ENCODE measurements at regions not wholly inside any gene's neighbourhood (a gene's known extent, or its start where the extent isn't known, plus 50 kb on each side); places are given as distances from the start of the nearest gene placed in this dataset.

DNA sequence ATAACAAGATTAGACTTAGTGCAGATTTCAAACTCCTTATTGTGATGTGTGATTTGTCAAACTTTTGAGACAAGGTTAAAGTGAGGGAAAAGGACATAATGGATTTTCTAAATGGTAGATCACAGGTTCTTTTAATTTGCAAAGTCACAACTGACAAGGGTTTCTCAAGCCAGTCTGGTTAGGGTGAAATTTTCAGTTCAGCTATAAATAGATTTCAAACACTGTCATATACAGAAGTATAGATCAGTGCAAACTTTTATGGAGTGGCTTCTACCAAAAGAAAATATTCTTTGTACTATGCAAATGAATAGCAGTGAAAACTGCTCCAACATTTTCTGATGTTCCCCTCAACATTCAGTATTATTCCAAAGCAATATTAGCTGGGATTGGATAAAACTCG is 337.1 kb upstream of the MAN1A1 start:
- intact Hi-C loops (cut with DNase I), result no loop called here
- Histone ChIP-seq H3K36me3 (ENCODE audit: control insufficient read depth in 2 of 3, insufficient read depth in 3 of 3, low read length in 3 of 3) (no peaks in the 10 kb centered on the region), H3K9ac (ENCODE audit: low read length in 3 of 3) (no peak overlapping the region), H3K27me3 (ENCODE audit: control insufficient read depth, insufficient read depth, low read length) (no peaks in the 10 kb centered on the region), H3K4me1 (ENCODE audit: control insufficient read depth in 2 of 3, insufficient read depth in 2 of 3, low read depth in 1 of 3, low read length in 3 of 3) (no peaks in the 10 kb centered on the region), H3K9me3 (ENCODE audit: control insufficient read depth in 2 of 3, insufficient read depth in 1 of 3, low read length in 3 of 3) (no peaks in the 10 kb centered on the region), H3K4me3 (ENCODE audit: low read length in 3 of 3) (no peak overlapping the region), H3K27ac (ENCODE audit: low read depth in 2 of 2, low read length in 2 of 2) (no peak overlapping the region)
- DNase-seq (no peak), FAIRE-seq (no peak)
- TF ChIP-seq, protein P1, sequence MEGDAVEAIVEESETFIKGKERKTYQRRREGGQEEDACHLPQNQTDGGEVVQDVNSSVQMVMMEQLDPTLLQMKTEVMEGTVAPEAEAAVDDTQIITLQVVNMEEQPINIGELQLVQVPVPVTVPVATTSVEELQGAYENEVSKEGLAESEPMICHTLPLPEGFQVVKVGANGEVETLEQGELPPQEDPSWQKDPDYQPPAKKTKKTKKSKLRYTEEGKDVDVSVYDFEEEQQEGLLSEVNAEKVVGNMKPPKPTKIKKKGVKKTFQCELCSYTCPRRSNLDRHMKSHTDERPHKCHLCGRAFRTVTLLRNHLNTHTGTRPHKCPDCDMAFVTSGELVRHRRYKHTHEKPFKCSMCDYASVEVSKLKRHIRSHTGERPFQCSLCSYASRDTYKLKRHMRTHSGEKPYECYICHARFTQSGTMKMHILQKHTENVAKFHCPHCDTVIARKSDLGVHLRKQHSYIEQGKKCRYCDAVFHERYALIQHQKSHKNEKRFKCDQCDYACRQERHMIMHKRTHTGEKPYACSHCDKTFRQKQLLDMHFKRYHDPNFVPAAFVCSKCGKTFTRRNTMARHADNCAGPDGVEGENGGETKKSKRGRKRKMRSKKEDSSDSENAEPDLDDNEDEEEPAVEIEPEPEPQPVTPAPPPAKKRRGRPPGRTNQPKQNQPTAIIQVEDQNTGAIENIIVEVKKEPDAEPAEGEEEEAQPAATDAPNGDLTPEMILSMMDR (IDR thresholded peaks at IDR 0.05; ENCODE audit: borderline replicate concordance, extremely low read depth, insufficient read depth), result no peak

DNA sequence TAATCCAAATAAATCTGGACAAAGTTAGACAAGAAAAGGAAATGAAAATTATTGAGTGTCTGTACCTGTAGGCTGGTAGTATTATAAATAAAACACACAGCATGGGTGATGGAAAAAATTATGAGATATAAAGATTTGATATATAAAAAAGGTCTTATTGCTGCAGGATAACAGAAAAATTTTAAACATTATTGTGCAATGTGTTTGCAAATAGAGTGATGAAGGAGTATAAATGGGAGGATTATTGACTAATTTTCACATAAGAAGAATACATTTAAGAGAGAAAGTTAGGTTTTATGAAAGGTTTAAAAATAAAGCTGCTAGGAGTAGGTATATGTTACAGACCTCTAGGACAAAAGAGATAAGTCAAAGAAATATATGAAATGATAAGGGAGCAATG is 336.7 kb upstream of the MAN1A1 start:
- H3K4me3 ChIP-seq (ENCODE audit: low read length in 3 of 3), result no peak overlapping the region
- H3K27me3 ChIP-seq (ENCODE audit: control insufficient read depth, insufficient read depth, low read length), result no peaks in the 10 kb centered on the region
- FAIRE-seq, result no peak
- no peaks in the 10 kb centered on the region for H3K36me3 ChIP-seq (ENCODE audit: control insufficient read depth in 2 of 3, insufficient read depth in 3 of 3, low read length in 3 of 3)
- H3K9ac ChIP-seq (ENCODE audit: low read length in 3 of 3), result no peak overlapping the region
- intact Hi-C loops (cut with DNase I), result no loop called here
- no peaks in the 10 kb centered on the region for H3K9me3 ChIP-seq (ENCODE audit: control insufficient read depth in 2 of 3, insufficient read depth in 1 of 3, low read length in 3 of 3)
- no peak for DNase-seq
- TF ChIP-seq, protein P1 (IDR thresholded peaks at IDR 0.05; ENCODE audit: borderline replicate concordance, extremely low read depth, insufficient read depth), result no peak
- H3K4me1 ChIP-seq (ENCODE audit: control insufficient read depth in 2 of 3, insufficient read depth in 2 of 3, low read depth in 1 of 3, low read length in 3 of 3), result no peaks in the 10 kb centered on the region
- no peak overlapping the region for H3K27ac ChIP-seq (ENCODE audit: low read depth in 2 of 2, low read length in 2 of 2)

DNA sequence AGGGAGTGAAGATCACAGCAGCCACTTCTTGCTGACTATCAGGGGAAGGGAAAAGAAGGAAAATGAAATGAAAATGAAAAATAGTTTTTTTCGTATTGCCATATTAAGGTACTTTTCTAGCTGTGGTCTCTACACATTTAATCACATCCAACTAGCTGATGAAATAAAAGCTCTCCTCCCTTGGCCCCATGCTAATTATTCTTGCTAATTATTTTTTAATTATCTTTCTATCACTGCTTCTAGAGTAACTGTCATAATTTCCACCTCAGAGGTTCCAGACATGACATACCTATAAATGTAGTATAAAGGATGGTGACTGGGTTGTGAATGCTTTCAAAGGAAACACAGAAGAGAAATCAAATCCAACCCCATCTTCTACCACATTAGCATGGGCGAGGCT is 334.1 kb upstream of the MAN1A1 start:
- H3K27me3 ChIP-seq (ENCODE audit: control insufficient read depth, insufficient read depth, low read length), result no peaks in the 10 kb centered on the region
- H3K9ac ChIP-seq (ENCODE audit: low read length in 3 of 3), result no peak overlapping the region
- TF ChIP-seq, protein P1 (IDR thresholded peaks at IDR 0.05; ENCODE audit: borderline replicate concordance, extremely low read depth, insufficient read depth), result no peak
- no peaks in the 10 kb centered on the region for H3K36me3 ChIP-seq (ENCODE audit: control insufficient read depth in 2 of 3, insufficient read depth in 3 of 3, low read length in 3 of 3)
- no peak overlapping the region for H3K4me3 ChIP-seq (ENCODE audit: low read length in 3 of 3)
- no peaks in the 10 kb centered on the region for H3K9me3 ChIP-seq (ENCODE audit: control insufficient read depth in 2 of 3, insufficient read depth in 1 of 3, low read length in 3 of 3)
- H3K4me1 ChIP-seq (ENCODE audit: control insufficient read depth in 2 of 3, insufficient read depth in 2 of 3, low read depth in 1 of 3, low read length in 3 of 3), result no peaks in the 10 kb centered on the region
- no peak for FAIRE-seq
- intact Hi-C loops (cut with DNase I), result no loop called here
- H3K27ac ChIP-seq (ENCODE audit: low read depth in 2 of 2, low read length in 2 of 2), result no peak overlapping the region
- no peak for DNase-seq

DNA sequence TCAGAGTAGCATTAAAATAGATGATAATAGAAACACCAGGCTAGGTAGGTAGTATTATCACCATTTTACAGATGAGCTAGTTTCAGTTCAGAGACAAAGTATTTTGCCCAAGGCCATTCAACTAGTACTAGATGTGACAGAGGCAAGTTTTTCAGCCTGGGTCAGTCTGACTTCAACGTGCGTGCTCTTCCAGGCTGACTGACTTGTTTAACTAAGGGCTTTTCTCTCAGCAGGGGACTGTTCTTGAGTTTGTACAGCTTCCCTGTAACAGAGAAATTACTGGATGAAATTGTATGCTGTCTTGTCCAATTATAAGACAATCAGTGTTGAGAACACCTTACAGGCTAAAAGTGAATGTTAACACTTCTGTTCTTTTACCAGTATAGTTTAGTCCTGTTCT is 333.5 kb upstream of the MAN1A1 start:
- Histone ChIP-seq H3K9me3 (ENCODE audit: control insufficient read depth in 2 of 3, insufficient read depth in 1 of 3, low read length in 3 of 3) (no peaks in the 10 kb centered on the region), H3K9ac (ENCODE audit: low read length in 3 of 3) (no peak overlapping the region), H3K4me3 (ENCODE audit: low read length in 3 of 3) (no peak overlapping the region), H3K36me3 (ENCODE audit: control insufficient read depth in 2 of 3, insufficient read depth in 3 of 3, low read length in 3 of 3) (no peaks in the 10 kb centered on the region), H3K4me1 (ENCODE audit: control insufficient read depth in 2 of 3, insufficient read depth in 2 of 3, low read depth in 1 of 3, low read length in 3 of 3) (no peaks in the 10 kb centered on the region), H3K27me3 (ENCODE audit: control insufficient read depth, insufficient read depth, low read length) (no peaks in the 10 kb centered on the region), H3K27ac (ENCODE audit: low read depth in 2 of 2, low read length in 2 of 2) (no peak overlapping the region)
- DNase-seq (no peak), FAIRE-seq (no peak)
- TF ChIP-seq, protein P1 (IDR thresholded peaks at IDR 0.05; ENCODE audit: borderline replicate concordance, extremely low read depth, insufficient read depth), result no peak
- intact Hi-C loops (cut with DNase I), result no loop called here

Measured in kidney (tissue), 13 donors.